ENCODE measurements at regions not wholly inside any gene's neighbourhood (a gene's known extent, or its start where the extent isn't known, plus 50 kb on each side); places are given as distances from the start of the nearest gene placed in this dataset.

- no peak for DNase-seq
Observed at GRCh38 chr10:69684020-69684980, 54.3 kb downstream of the FAM241B start.

- no peak for DNase-seq
Observed at GRCh38 chr10:69684981-69685353, 54.9 kb downstream of the FAM241B start.

GRCh38 chr10:69685426-69685801, 55.4 kb downstream of the FAM241B start:
- no peak for DNase-seq

GRCh38 chr10:69685802-69686585, 55.9 kb downstream of the FAM241B start:
- no peak for DNase-seq

- DNase-seq: no peak
Observed at GRCh38 chr10:69686866-69687265, 56.8 kb downstream of the FAM241B start.

GRCh38 chr10:69687426-69687825, 57.4 kb downstream of the FAM241B start:
- no peak for DNase-seq

GRCh38 chr10:69692267-69692666, 62.2 kb downstream of the FAM241B start:
- DNase-seq: no peak

GRCh38 chr10:69692891-69693290, 62.8 kb downstream of the FAM241B start:
- no peak for DNase-seq

GRCh38 chr10:69693886-69694285, 63.8 kb downstream of the FAM241B start:
- DNase-seq: no peak

- DNase-seq: no peak
Observed at GRCh38 chr10:69696073-69696731, 66.2 kb downstream of the FAM241B start.

GRCh38 chr10:69697006-69697405, 67.0 kb downstream of the FAM241B start:
- DNase-seq: no peak

- no peak for DNase-seq
Observed at GRCh38 chr10:69703256-69703655, 73.2 kb downstream of the FAM241B start.

- DNase-seq: no peak
Observed at GRCh38 chr10:69703766-69704630, 74.0 kb downstream of the FAM241B start.

- no peak for DNase-seq
Observed at GRCh38 chr10:69709366-69709941, 79.4 kb downstream of the FAM241B start.

GRCh38 chr10:69710008-69710888, 80.2 kb downstream of the FAM241B start:
- no peak for DNase-seq

- no peak for DNase-seq
Observed at GRCh38 chr10:69712342-69712741, 82.3 kb downstream of the FAM241B start.

- DNase-seq: no peak
Observed at GRCh38 chr10:69714572-69714971, 84.5 kb downstream of the FAM241B start.

GRCh38 chr10:69715156-69715898, 85.3 kb downstream of the FAM241B start:
- DNase-seq: no peak

GRCh38 chr10:69715899-69716606, 85.7 kb upstream of the COL13A1 start:
- DNase-seq: no peak

Measured in GDM1 (cell line).